Effector memory CD4-positive, alpha-beta T cell (primary cell): ENCODE measurements at regions not wholly inside any gene's neighbourhood (a gene's known extent, or its start where the extent isn't known, plus 50 kb on each side); places are given as distances from the start of the nearest gene placed in this dataset.

Source experiments
- DNase-seq, 3 donors: peaks; one replicate each; pipeline ENCODE4 v3.0.0-alpha.2; 2020
- H3K27ac ChIP-seq: 2 replicates; pipeline ENCODE4 v1.7.0; 2013; ENCODE audit warnings: mild to moderate bottlenecking, low read length, moderate library complexity; ENCODE audit not compliant: insufficient read depth, poor library complexity, severe bottlenecking
- H3K27me3 ChIP-seq: replicated peaks from 2 replicates; pipeline ENCODE4 v1.7.0; 2013; ENCODE audit warnings: mild to moderate bottlenecking, low read length; ENCODE audit not compliant: insufficient read depth, control insufficient read depth, poor library complexity, severe bottlenecking
- H3K36me3 ChIP-seq: 2 replicates; pipeline ENCODE4 v1.7.0; 2013; ENCODE audit warnings: mild to moderate bottlenecking, low read length, moderate library complexity; ENCODE audit not compliant: control insufficient read depth, insufficient read depth
- H3K4me1 ChIP-seq: 2 replicates; pipeline ENCODE4 v1.7.0; 2013; ENCODE audit warnings: low read length, mild to moderate bottlenecking; ENCODE audit not compliant: control insufficient read depth, insufficient read depth, poor library complexity, severe bottlenecking
- H3K4me3 ChIP-seq: 2 replicates; pipeline ENCODE4 v1.7.0; 2013; ENCODE audit warnings: low read length, low read depth, mild to moderate bottlenecking; ENCODE audit not compliant: insufficient read depth, poor library complexity, severe bottlenecking
- H3K9me3 ChIP-seq: 2 replicates; pipeline ENCODE4 v1.7.0; 2013; ENCODE audit warnings: mild to moderate bottlenecking, low read length, moderate library complexity; ENCODE audit not compliant: control insufficient read depth

DNA sequence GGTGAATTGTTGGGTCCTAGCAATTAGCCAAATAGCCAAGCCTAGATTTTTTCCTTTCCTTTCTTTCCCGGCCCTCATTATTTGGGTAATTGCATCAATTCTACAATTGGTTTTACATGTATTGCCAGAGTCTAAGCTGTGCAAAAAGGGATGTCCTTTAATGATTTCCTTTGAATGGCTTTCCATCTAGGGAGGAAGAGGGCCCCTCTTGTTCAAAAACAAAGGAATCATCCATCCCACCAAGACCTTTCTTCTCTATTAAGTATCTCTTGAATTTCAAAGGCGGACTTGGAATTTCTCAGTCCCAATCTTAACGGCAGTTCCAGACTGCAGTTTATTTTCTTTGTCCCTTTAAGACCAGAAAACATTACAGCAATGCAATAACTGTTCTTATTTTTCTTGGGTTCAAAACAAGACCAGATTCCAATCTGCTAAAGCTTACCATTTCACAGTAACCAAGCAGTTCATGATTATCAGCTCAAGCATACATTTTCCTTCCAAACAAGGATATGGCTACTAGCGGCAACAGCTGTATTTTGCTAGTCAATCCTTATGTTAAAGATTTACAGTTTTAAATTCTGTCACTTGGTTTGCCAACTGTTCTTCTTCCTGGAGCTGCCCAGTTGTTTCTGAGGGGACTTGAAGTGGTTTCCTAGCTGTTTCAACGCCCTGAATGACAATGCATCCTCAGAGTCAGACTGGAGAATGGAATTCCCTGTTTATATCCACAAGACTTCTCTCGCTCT lies 91.4 kb upstream of the LRIG1 start:
- Histone ChIP-seq H3K27ac (no peak overlapping the region), H3K9me3 (no peaks in the 10 kb centered on the region), H3K4me1 (no peaks in the 10 kb centered on the region), H3K27me3 (no peaks in the 10 kb centered on the region), H3K36me3 (no peaks in the 10 kb centered on the region), H3K4me3 (no peak overlapping the region)
- no peak for DNase-seq

DNA sequence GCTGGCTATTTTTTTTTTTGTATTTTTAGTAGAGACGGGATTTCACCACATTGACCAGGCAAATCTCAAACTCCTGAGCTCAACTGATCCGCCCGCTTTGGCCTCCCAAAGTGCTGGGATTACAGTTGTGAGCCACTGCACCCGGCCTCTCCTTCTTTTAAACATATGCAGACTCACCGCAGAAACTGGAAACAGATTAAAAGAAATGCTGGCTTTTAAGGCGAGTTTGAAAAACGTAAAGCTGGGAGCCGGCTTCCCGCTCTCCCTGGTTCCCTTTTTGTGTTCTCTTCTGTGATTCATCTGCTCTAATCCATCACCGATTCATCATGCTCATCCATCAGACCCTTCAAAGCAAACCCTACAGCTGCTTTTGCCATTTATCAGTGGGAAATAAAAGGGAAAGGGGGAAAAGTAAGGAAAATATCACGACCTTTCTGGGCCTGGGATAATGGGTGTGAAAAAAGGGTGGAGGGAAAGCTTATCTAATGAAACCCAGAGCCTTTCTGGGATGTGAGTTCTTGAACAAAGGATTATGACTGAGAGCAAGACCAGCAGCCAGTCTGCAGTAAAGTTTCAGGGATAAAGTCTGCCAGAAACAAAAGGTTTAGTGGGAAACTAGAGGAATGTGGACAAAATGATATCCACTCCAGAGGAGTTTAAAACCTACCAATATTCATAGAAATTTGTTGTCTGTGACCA lies 92.3 kb upstream of the LRIG1 start:
- H3K9me3 ChIP-seq: no peaks in the 10 kb centered on the region
- no peaks in the 10 kb centered on the region for H3K27me3 ChIP-seq
- no peak overlapping the region for H3K4me3 ChIP-seq
- H3K4me1 ChIP-seq: no peaks in the 10 kb centered on the region
- H3K27ac ChIP-seq: no peak overlapping the region
- no peak for DNase-seq
- no peaks in the 10 kb centered on the region for H3K36me3 ChIP-seq

DNA sequence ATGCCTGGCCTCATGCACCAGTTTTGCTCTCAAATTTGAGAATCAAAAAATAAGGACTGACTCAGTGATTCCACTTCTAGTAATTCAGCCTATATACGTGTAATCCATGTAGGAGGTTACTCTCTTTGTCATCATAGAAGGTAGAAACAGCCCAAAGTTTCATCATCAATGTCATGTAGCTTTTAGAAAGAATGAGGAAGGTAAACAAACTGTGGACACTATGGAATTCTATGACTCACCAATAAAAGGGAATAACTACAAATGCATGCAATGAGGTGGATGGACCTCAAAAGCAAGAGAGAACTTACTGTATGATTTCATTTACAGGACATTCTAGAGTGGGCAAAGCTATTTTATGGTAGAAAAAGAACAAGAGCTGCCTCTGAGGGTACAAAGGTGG lies 93.2 kb upstream of the LRIG1 start:
- no peak overlapping the region for H3K4me3 ChIP-seq
- H3K27ac ChIP-seq: no peak overlapping the region
- H3K4me1 ChIP-seq: no peaks in the 10 kb centered on the region
- H3K9me3 ChIP-seq: no peaks in the 10 kb centered on the region
- no peaks in the 10 kb centered on the region for H3K36me3 ChIP-seq
- DNase-seq: no peak
- no peaks in the 10 kb centered on the region for H3K27me3 ChIP-seq

- no peaks in the 10 kb centered on the region for H3K27me3 ChIP-seq
- no peaks in the 10 kb centered on the region for H3K4me1 ChIP-seq
- no peak for DNase-seq
- H3K9me3 ChIP-seq: no peaks in the 10 kb centered on the region
- H3K36me3 ChIP-seq: no peaks in the 10 kb centered on the region
- H3K4me3 ChIP-seq: no peak overlapping the region
- no peak overlapping the region for H3K27ac ChIP-seq
Observed at GRCh38 chr3:66597308-66597863, 96.6 kb upstream of the LRIG1 start.

- H3K27ac ChIP-seq: no peak overlapping the region
- H3K4me1 ChIP-seq: peaks cover 5% of the 10 kb centered on the region
- H3K27me3 ChIP-seq: no peaks in the 10 kb centered on the region
Observed at GRCh38 chr3:66598168-66598567, 97.3 kb upstream of the LRIG1 start.

GRCh38 chr3:66602237-66602636 lies 101.4 kb upstream of the LRIG1 start:
- Histone ChIP-seq H3K4me3 (no peak overlapping the region), H3K4me1 (peaks cover 10% of the 10 kb centered on the region), H3K27ac (no peak overlapping the region), H3K36me3 (no peaks in the 10 kb centered on the region), H3K9me3 (no peaks in the 10 kb centered on the region), H3K27me3 (no peaks in the 10 kb centered on the region)
- DNase-seq: no peak

More at GRCh38 chr3:66598168-66598567, 97.3 kb upstream of the LRIG1 start:
- Histone ChIP-seq H3K9me3 (no peaks in the 10 kb centered on the region), H3K36me3 (no peaks in the 10 kb centered on the region), H3K4me3 (no peak overlapping the region)
- no peak for DNase-seq

DNA sequence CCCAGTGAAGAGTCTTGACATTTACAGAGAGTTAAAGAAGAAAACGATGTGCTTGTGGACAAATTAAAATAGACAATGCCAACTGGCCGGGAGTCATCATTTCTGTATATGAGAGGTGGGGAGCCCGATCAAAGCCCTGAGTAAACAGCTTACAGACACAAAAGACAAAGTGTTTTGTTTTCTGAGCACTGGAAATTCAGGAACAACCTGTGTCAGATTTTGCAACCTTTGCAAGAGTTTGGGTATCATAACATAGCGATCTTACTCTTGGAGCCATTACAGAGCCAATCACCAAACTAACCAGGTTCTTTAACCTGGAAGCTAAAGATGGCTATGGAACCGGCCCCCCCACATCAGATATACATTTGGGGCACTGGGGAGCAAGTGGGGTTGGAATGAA lies 101.9 kb upstream of the LRIG1 start:
- H3K4me3 ChIP-seq: no peak overlapping the region
- H3K9me3 ChIP-seq: no peaks in the 10 kb centered on the region
- peaks cover 10% of the 10 kb centered on the region for H3K4me1 ChIP-seq
- no peaks in the 10 kb centered on the region for H3K36me3 ChIP-seq
- H3K27ac ChIP-seq: no peak overlapping the region
- DNase-seq: no peak
- H3K27me3 ChIP-seq: no peaks in the 10 kb centered on the region

- peaks cover 10% of the 10 kb centered on the region for H3K4me1 ChIP-seq
- no peaks in the 10 kb centered on the region for H3K27me3 ChIP-seq
- no peaks in the 10 kb centered on the region for H3K36me3 ChIP-seq
- DNase-seq: no peak
- no peak overlapping the region for H3K27ac ChIP-seq
- H3K4me3 ChIP-seq: no peak overlapping the region
- no peaks in the 10 kb centered on the region for H3K9me3 ChIP-seq
Observed at GRCh38 chr3:66603151-66603611, 102.4 kb upstream of the LRIG1 start.

DNA sequence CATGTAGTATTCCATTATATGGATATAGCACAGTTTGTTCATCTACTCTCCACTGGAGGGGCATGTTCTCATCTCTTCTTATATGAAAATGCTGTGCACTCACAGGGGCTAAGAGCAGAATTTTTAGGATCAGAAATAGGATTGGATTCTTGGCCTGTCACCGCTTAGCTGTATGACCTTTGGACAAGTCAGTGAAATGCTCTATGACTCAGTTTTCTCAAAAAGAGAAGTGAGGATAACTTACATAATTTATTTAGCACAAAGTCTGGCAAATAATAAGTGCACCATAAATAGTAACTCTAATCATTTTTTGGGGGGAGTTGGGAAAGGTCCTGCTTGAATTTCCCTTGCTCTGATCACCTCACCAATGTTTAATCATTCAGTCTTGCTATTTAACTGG lies 103.7 kb upstream of the LRIG1 start:
- no peak overlapping the region for H3K27ac ChIP-seq

GRCh38 chr3:66606126-66606525 lies 105.3 kb upstream of the LRIG1 start:
- H3K4me1 ChIP-seq: peaks cover 10% of the 10 kb centered on the region
- no peak overlapping the region for H3K4me3 ChIP-seq
- DNase-seq: no peak
- H3K27me3 ChIP-seq: no peaks in the 10 kb centered on the region
- no peaks in the 10 kb centered on the region for H3K9me3 ChIP-seq
- no peak overlapping the region for H3K27ac ChIP-seq
- H3K36me3 ChIP-seq: no peaks in the 10 kb centered on the region

More for the DNA sequence above, 103.7 kb upstream of the LRIG1 start:
- H3K27me3 ChIP-seq: no peaks in the 10 kb centered on the region
- H3K4me1 ChIP-seq: peaks cover 10% of the 10 kb centered on the region
- H3K36me3 ChIP-seq: no peaks in the 10 kb centered on the region
- H3K4me3 ChIP-seq: no peak overlapping the region
- H3K9me3 ChIP-seq: no peaks in the 10 kb centered on the region
- DNase-seq: no peak
